PC-3 (cell line): ENCODE measurements at regions not wholly inside any gene's neighbourhood (a gene's known extent, or its start where the extent isn't known, plus 50 kb on each side); places are given as distances from the start of the nearest gene placed in this dataset.
A peak's percentile ranks its signal among the peaks of the same experiment; 100 is the strongest.

Source experiments
- ATAC-seq: fragments of 200-7000 bp; cut with Tn5 transposase; 2 replicates; pipeline ENCODE4 v1.9.1; 2020; ENCODE audit warnings: mild to moderate bottlenecking, moderate library complexity
- BruUV-seq: library from RNA; stranded (reverse); fragments of 400-500 nt; replicated peaks from 2 replicates; lab custom pipeline; 2021; lab: Mats Ljungman, UMichigan
- CTCF ChIA-PET: fragments of 300-600 bp; sonication (Branson Sonifier 250); formaldehyde crosslinking; loops from one replicate; lab custom pipeline; 2022; ENCODE audit warnings: antibody characterized with exemption; lab: Charles Lee
- POLR2A ChIA-PET: fragments of 300-600 bp; sonication (Branson Sonifier 250); formaldehyde crosslinking; loops from one replicate; lab custom pipeline; 2022; ENCODE audit warnings: antibody characterized with exemption; ENCODE audit not compliant: unreplicated experiment; lab: Charles Lee
- DNase-seq: peaks from one replicate; pipeline ENCODE4 v3.0.0-alpha.2; 2015
- H2AFZ ChIP-seq: fragments of 300-600 bp; sonication (generic); 2 replicates; pipeline ENCODE4 v1.6.0; 2016; ENCODE audit warnings: antibody characterized with exemption, low read length
- H3F3A ChIP-seq: fragments of 300-600 bp; sonication (generic); one replicate; pipeline ENCODE4 v1.6.0; 2017; ENCODE audit warnings: antibody characterized with exemption, low read length, control low read depth, mild to moderate bottlenecking; ENCODE audit not compliant: unreplicated experiment
- H3K27ac ChIP-seq: fragments of 300-600 bp; sonication (generic); 2 replicates; pipeline ENCODE4 v1.5.1; 2016; ENCODE audit warnings: mild to moderate bottlenecking, low read length
- H3K27me3 ChIP-seq: fragments of 300-600 bp; sonication (generic); 2 replicates; pipeline ENCODE4 v1.6.1; 2016; ENCODE audit warnings: low read length, mixed read lengths
- H3K36me3 ChIP-seq: fragments of 300-600 bp; sonication (generic); 2 replicates; pipeline ENCODE4 v1.6.1; 2016; ENCODE audit warnings: low read depth, mixed run types, low read length, mixed read lengths
- H3K4me1 ChIP-seq: fragments of 300-600 bp; sonication (generic); 2 replicates; pipeline ENCODE4 v1.5.1; 2016; ENCODE audit warnings: low read length; ENCODE audit not compliant: insufficient read depth
- H3K4me2 ChIP-seq: fragments of 300-600 bp; sonication (generic); 2 replicates; pipeline ENCODE4 v1.6.0; 2016; ENCODE audit warnings: low read length
- H3K4me3 ChIP-seq: fragments of 300-600 bp; sonication (generic); 2 replicates; pipeline ENCODE4 v1.5.1; 2016; ENCODE audit warnings: mild to moderate bottlenecking, low read length, mixed read lengths
- H3K79me2 ChIP-seq: fragments of 300-600 bp; sonication (generic); 2 replicates; pipeline ENCODE4 v1.6.1; 2017; ENCODE audit warnings: low read length, mixed read lengths
- H3K9ac ChIP-seq: fragments of 300-600 bp; sonication (generic); 2 replicates; pipeline ENCODE4 v1.6.0; 2016; ENCODE audit warnings: mild to moderate bottlenecking, low read length
- H3K9me2 ChIP-seq: fragments of 300-600 bp; sonication (generic); replicated peaks from 2 replicates; pipeline ENCODE4 v1.6.1; 2016; ENCODE audit warnings: mixed run types, low read length, mixed read lengths
- H3K9me3 ChIP-seq: fragments of 300-600 bp; sonication (generic); 2 replicates; pipeline ENCODE4 v1.6.1; 2016; ENCODE audit warnings: low read length, mixed read lengths
- H4K20me1 ChIP-seq: fragments of 300-600 bp; sonication (generic); 2 replicates; pipeline ENCODE4 v1.6.1; 2016; ENCODE audit warnings: low read length, mixed read lengths
- CTCF ChIP-seq: fragments of 300-600 bp; sonication (generic); conservative IDR thresholded peaks from 2 replicates; pipeline ENCODE4 v1.5.1; 2017; ENCODE audit warnings: antibody characterized with exemption, low read depth, mild to moderate bottlenecking, low read length
- EZH2 ChIP-seq: fragments of 300-600 bp; sonication (generic); IDR thresholded peaks from one replicate; pipeline ENCODE4 v1.6.1; 2017; ENCODE audit warnings: antibody characterized with exemption, mild to moderate bottlenecking, low read length; ENCODE audit not compliant: unreplicated experiment
- EZH2phosphoT487 ChIP-seq: fragments of 300-600 bp; sonication (generic); IDR thresholded peaks from 2 replicates; pipeline ENCODE4 v1.6.1; 2018; ENCODE audit warnings: mild to moderate bottlenecking, antibody characterized with exemption, low read length, borderline replicate concordance
- intact Hi-C: fragments of 100-400 bp; cut with micrococcal nuclease; formaldehyde crosslinking; loops from 2 replicates; pipeline ENCODE4 v1.9.0; 2023

GRCh38 chr18:10114717-10115463 is 201.1 kb downstream of the VAPA start:
- Histone ChIP-seq H3F3A (no peaks in the 10 kb centered on the region), H3K79me2 (no peaks in the 10 kb centered on the region), H3K4me1 (no peaks in the 10 kb centered on the region), H3K27me3 (peaks cover 50% of the 10 kb centered on the region), H4K20me1 (no peaks in the 10 kb centered on the region), H3K4me2 (no peak overlapping the region), H3K4me3 (no peak overlapping the region), H3K27ac (no peak overlapping the region), H3K9me3 (peaks cover 5% of the 10 kb centered on the region; the same call in 1 of the 2 replicates), H3K9ac (no peak overlapping the region), H2AFZ (no peak overlapping the region), H3K36me3 (no peaks in the 10 kb centered on the region), H3K9me2 (no peaks in the 10 kb centered on the region)
- CTCF ChIA-PET = no interaction called here
- no peak for TF ChIP-seq CTCF
- TF ChIP-seq EZH2 = no peak
- BruUV-seq = no TSS peak
- no peak for ATAC-seq
- intact Hi-C loops = no loop called here
- DNase-seq = no peak
- POLR2A ChIA-PET = no interaction called here

GRCh38 chr18:10116574-10116973 is 202.8 kb downstream of the VAPA start:
- peak; percentile 48 for DNase-seq
- POLR2A ChIA-PET = no interaction called here
- H3K79me2 ChIP-seq = no peaks in the 10 kb centered on the region

More at GRCh38 chr18:10116574-10116973, 202.8 kb downstream of the VAPA start:
- H3K4me2 ChIP-seq = no peak overlapping the region
- no peaks in the 10 kb centered on the region for H3K9me2 ChIP-seq
- no peaks in the 10 kb centered on the region for H3F3A ChIP-seq
- H3K4me3 ChIP-seq = no peak overlapping the region
- no peak overlapping the region for H3K27ac ChIP-seq
- H3K9me3 ChIP-seq = peaks cover 7% of the 10 kb centered on the region; the same call in 1 of the 2 replicates
- no TSS peak for BruUV-seq
- TF ChIP-seq CTCF = no peak
- no peak for TF ChIP-seq EZH2phosphoT487
- no peak for TF ChIP-seq EZH2
- CTCF ChIA-PET = no interaction called here
- H3K4me1 ChIP-seq = peaks cover under 1% of the 10 kb centered on the region; the same call in 1 of the 2 replicates
- no peak for ATAC-seq
- H3K9ac ChIP-seq = no peak overlapping the region
- H3K36me3 ChIP-seq = no peaks in the 10 kb centered on the region
- no peaks in the 10 kb centered on the region for H4K20me1 ChIP-seq
- peaks cover 35% of the 10 kb centered on the region for H3K27me3 ChIP-seq
- intact Hi-C loops = no loop called here
- H2AFZ ChIP-seq = no peak overlapping the region
